ENCODE measurements at regions not wholly inside any gene's neighbourhood (a gene's known extent, or its start where the extent isn't known, plus 50 kb on each side); places are given as distances from the start of the nearest gene placed in this dataset.

DNA sequence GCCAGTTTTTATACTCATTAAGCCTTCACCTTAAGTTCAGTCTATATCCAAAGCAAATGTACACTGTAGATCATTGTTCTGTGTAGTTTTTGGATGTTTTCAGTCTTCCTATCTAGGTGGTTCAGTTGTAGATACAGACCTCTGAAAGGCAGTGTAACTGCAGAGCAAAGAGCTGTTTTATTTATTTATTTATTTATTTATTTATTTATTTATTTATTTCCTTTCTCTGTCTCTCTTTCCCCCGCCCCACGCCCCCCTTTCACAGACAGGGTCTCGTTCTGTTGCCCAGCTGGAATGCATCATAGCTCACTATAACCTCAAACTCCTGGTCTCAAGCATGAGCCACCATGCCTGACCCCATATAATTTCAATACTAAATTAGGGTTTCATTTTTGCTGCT lies 281.8 kb upstream of the KLHL1 start:
- Histone ChIP-seq H3K4me3 (ENCODE audit: low read depth in 1 of 2, low read length in 1 of 2) (no peak overlapping the region), H3K27ac (no peak overlapping the region), H3K27me3 (no peaks in the 10 kb centered on the region), H3K9me3 (no peaks in the 10 kb centered on the region), H3K36me3 (no peaks in the 10 kb centered on the region), H3K4me1 (ENCODE audit: control insufficient read depth in 1 of 2, insufficient read depth in 1 of 2, low read depth in 1 of 2, low read length in 1 of 2) (no peaks in the 10 kb centered on the region)
- TF ChIP-seq, protein P1, sequence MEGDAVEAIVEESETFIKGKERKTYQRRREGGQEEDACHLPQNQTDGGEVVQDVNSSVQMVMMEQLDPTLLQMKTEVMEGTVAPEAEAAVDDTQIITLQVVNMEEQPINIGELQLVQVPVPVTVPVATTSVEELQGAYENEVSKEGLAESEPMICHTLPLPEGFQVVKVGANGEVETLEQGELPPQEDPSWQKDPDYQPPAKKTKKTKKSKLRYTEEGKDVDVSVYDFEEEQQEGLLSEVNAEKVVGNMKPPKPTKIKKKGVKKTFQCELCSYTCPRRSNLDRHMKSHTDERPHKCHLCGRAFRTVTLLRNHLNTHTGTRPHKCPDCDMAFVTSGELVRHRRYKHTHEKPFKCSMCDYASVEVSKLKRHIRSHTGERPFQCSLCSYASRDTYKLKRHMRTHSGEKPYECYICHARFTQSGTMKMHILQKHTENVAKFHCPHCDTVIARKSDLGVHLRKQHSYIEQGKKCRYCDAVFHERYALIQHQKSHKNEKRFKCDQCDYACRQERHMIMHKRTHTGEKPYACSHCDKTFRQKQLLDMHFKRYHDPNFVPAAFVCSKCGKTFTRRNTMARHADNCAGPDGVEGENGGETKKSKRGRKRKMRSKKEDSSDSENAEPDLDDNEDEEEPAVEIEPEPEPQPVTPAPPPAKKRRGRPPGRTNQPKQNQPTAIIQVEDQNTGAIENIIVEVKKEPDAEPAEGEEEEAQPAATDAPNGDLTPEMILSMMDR (IDR thresholded peaks at IDR 0.05): no peak

DNA sequence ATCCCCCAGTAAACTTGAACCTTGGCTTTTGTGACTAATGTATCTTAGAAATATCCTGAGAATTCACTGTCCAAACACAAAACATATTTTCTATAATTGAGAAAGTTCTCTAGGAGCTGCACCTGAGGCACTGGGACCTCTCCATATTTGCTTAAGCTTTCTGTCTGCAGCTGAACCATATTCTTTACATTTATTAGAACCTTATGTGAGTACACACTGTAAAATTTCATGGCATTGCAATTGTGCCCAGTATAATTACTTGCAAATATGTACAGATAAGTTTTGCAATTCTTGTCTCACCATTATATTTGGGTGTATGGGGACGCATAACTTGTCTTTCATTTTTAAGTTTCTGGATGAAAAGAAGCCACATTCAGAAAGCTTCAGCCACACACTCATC lies 280.7 kb upstream of the KLHL1 start:
- no peak overlapping the region for H3K27ac ChIP-seq
- TF ChIP-seq, protein P1 (IDR thresholded peaks at IDR 0.05): no peak
- H3K4me3 ChIP-seq (ENCODE audit: low read depth in 1 of 2, low read length in 1 of 2): no peak overlapping the region
- no peaks in the 10 kb centered on the region for H3K9me3 ChIP-seq
- no peaks in the 10 kb centered on the region for H3K27me3 ChIP-seq
- H3K4me1 ChIP-seq (ENCODE audit: control insufficient read depth in 1 of 2, insufficient read depth in 1 of 2, low read depth in 1 of 2, low read length in 1 of 2): no peaks in the 10 kb centered on the region
- H3K36me3 ChIP-seq: no peaks in the 10 kb centered on the region

DNA sequence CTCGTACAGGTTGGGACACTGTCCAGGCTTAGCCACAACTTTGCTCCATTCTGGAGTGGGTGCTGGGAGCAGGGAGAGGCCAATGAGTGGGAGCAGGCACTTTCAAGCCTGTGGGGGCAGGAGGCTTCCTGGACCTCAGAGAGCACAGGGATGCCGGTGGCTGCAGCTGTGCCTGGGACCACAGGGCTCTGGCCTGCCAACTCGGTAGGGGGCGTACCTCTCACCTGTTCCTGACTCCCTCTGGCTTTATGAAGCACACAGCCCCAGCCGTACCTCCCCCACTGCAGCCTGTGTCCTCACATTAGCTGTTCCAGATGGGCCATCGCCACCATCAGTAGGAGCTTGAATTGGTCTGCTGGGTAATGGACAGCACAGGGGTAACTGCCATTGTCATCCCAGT lies 278.7 kb upstream of the KLHL1 start:
- Histone ChIP-seq H3K4me1 (ENCODE audit: control insufficient read depth in 1 of 2, insufficient read depth in 1 of 2, low read depth in 1 of 2, low read length in 1 of 2) (no peaks in the 10 kb centered on the region), H3K36me3 (no peaks in the 10 kb centered on the region)

DNA sequence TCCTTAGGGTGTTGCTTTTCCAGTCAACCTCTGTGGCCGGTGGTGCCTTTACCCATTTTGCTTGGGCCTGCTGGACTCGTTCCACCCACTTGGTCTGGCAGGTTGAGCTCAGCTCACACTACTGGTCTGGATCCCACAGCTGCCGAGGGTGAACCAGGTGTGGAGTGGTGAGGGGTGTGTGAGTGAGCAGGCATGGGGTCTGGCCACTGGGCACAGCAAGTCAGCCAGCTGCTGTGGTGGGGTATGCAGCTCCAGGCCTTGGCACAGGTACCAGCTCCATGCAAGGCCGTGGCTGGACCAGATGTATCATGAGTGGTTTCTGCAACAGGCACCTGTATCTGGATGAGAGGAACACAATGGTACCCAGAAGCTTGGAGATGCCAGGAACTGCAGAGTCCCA lies 277.6 kb upstream of the KLHL1 start:
- Histone ChIP-seq H3K27ac (no peak overlapping the region), H3K4me3 (ENCODE audit: low read depth in 1 of 2, low read length in 1 of 2) (no peak overlapping the region), H3K9me3 (no peaks in the 10 kb centered on the region), H3K27me3 (no peaks in the 10 kb centered on the region), H3K4me1 (ENCODE audit: control insufficient read depth in 1 of 2, insufficient read depth in 1 of 2, low read depth in 1 of 2, low read length in 1 of 2) (no peaks in the 10 kb centered on the region), H3K36me3 (no peaks in the 10 kb centered on the region)
- TF ChIP-seq, protein P1 (IDR thresholded peaks at IDR 0.05): no peak

More for the DNA sequence above, 278.7 kb upstream of the KLHL1 start:
- TF ChIP-seq, protein P1 (IDR thresholded peaks at IDR 0.05): no peak
- Histone ChIP-seq H3K9me3 (no peaks in the 10 kb centered on the region), H3K4me3 (ENCODE audit: low read depth in 1 of 2, low read length in 1 of 2) (no peak overlapping the region), H3K27me3 (no peaks in the 10 kb centered on the region), H3K27ac (no peak overlapping the region)

DNA sequence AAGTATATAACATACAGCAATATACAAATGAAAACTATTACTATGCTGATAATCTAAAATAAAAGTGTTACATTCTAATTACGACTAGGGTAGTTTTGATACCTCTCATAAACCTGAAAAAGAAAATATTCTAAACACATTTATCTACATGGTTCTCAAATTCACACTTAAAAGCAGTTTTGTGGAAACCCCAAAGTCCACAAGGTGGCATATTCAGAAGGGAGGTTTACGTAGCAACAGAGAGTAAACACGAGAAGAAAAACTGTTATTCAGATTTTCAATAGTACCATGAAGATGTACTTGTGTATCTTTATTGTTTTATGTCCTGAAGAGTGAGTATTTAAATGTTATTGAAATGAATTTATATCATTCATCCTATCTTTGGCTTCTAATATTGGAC lies 275.9 kb upstream of the KLHL1 start:
- Histone ChIP-seq H3K4me3 (ENCODE audit: low read depth in 1 of 2, low read length in 1 of 2) (no peak overlapping the region), H3K4me1 (ENCODE audit: control insufficient read depth in 1 of 2, insufficient read depth in 1 of 2, low read depth in 1 of 2, low read length in 1 of 2) (no peaks in the 10 kb centered on the region), H3K27me3 (no peaks in the 10 kb centered on the region), H3K27ac (no peak overlapping the region), H3K36me3 (no peaks in the 10 kb centered on the region), H3K9me3 (no peaks in the 10 kb centered on the region)
- TF ChIP-seq, protein P1 (IDR thresholded peaks at IDR 0.05): no peak

DNA sequence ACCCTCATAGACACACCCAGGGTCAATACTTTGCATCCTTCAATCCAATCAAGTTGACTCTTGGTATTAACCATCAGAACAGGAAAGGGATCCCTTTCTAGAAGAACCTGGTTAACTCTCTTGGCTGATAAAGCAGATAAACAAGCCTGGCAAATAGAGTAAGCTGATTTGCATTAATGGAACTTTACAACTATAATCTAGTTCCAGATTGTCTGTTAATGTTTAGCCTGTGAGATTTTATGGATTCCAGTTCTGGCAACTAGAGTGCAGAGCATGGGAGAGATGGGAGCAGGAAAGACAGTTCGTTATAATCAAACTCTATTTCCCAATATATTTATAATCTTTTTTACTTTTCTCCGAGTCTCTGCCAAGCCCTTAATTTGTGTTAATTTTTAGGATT lies 272.6 kb upstream of the KLHL1 start:
- Histone ChIP-seq H3K4me3 (ENCODE audit: low read depth in 1 of 2, low read length in 1 of 2) (no peak overlapping the region), H3K27ac (no peak overlapping the region), H3K36me3 (no peaks in the 10 kb centered on the region), H3K27me3 (no peaks in the 10 kb centered on the region), H3K4me1 (ENCODE audit: control insufficient read depth in 1 of 2, insufficient read depth in 1 of 2, low read depth in 1 of 2, low read length in 1 of 2) (no peaks in the 10 kb centered on the region), H3K9me3 (no peaks in the 10 kb centered on the region)
- TF ChIP-seq, protein P1 (IDR thresholded peaks at IDR 0.05): no peak
